ENCODE measurements at regions not wholly inside any gene's neighbourhood (a gene's known extent, or its start where the extent isn't known, plus 50 kb on each side); places are given as distances from the start of the nearest gene placed in this dataset.

DNA sequence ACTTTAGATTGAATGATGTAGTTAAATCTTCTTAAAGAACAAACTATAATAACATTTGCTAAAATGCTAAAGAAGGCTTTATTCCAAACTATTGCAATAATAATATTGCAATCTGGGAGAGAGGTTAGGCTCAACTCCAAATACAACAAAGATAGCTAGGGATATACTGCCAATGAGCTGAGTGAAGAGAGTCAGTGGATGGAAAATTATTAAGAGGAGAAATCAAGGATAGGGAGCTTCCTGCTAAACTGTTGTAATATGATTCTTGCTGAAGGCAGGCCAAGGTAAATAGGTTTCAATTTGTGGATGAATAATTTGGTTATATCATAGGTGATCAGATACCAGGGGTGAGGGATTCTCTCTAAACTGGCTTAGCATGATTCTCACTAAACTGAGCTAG is 1651.5 kb downstream of the EFNA5 start:
- Histone ChIP-seq H3K4ac (ENCODE audit: low read depth, low read length) (no peak overlapping the region), H3K79me1 (ENCODE audit: low read depth in 1 of 2, low read length in 2 of 2) (no peaks in the 10 kb centered on the region), H3K14ac (replicated peaks; ENCODE audit: low read depth, low read length) (no peak overlapping the region), H4K5ac (ENCODE audit: low read depth, low read length) (no peak overlapping the region), H3K9me3 (ENCODE audit: control insufficient read depth, insufficient read depth, low read length) (no peaks in the 10 kb centered on the region), H2AK5ac (ENCODE audit: low read depth, low read length) (no peak overlapping the region), H3K27me3 (ENCODE audit: control insufficient read depth, insufficient read depth, low read length) (no peaks in the 10 kb centered on the region), H3K4me1 (ENCODE audit: control insufficient read depth, insufficient read depth, low read length) (no peaks in the 10 kb centered on the region), H3K4me2 (ENCODE audit: low read depth, low read length) (no peak overlapping the region), H3K27ac (ENCODE audit: insufficient read depth, low read length) (no peak overlapping the region), H3K9ac (ENCODE audit: low read depth, low read length) (no peak overlapping the region), H4K91ac (ENCODE audit: insufficient read depth, low read depth, low read length) (no peak overlapping the region), H2BK15ac (ENCODE audit: low read depth, low read length) (no peak overlapping the region), H3K36me3 (ENCODE audit: control insufficient read depth, insufficient read depth, low read length) (no peaks in the 10 kb centered on the region), H3K4me3 (ENCODE audit: insufficient read depth, low read depth, low read length) (no peak overlapping the region), H2BK20ac (ENCODE audit: low read depth, low read length) (no peak overlapping the region), H2BK5ac (ENCODE audit: low read depth, low read length, poor library complexity, severe bottlenecking) (no peak overlapping the region), H3K9me1 (ENCODE audit: insufficient read depth, low read length) (no peaks in the 10 kb centered on the region), H2BK120ac (ENCODE audit: low read depth, low read length) (no peak overlapping the region), H2AK9ac (replicated peaks; ENCODE audit: low read depth, low read length, poor library complexity) (no peak overlapping the region), H2AFZ (replicated peaks; ENCODE audit: low read length, poor library complexity) (no peak overlapping the region), H4K20me1 (ENCODE audit: insufficient read depth, low read length) (no peaks in the 10 kb centered on the region), H3K18ac (ENCODE audit: low read depth, low read length) (no peak overlapping the region), H4K8ac (ENCODE audit: low read depth in 2 of 2, low read length in 2 of 2) (no peak overlapping the region), H3K23ac (ENCODE audit: low read depth, low read length) (no peak overlapping the region), H3K56ac (ENCODE audit: extremely low read depth, insufficient read depth, low read length) (no peak overlapping the region)
- in situ Hi-C loops (cut with MboI; ENCODE audit: low sequenced_read_pairs), result no loop called here
- no TSS peak for BruUV-seq (replicated peaks)
- POLR2A ChIA-PET (ENCODE audit: unreplicated experiment), result no interaction called here
- CTCF ChIA-PET, result no interaction called here
- peak; percentile 62 for DNase-seq
- TF ChIP-seq, protein P1, sequence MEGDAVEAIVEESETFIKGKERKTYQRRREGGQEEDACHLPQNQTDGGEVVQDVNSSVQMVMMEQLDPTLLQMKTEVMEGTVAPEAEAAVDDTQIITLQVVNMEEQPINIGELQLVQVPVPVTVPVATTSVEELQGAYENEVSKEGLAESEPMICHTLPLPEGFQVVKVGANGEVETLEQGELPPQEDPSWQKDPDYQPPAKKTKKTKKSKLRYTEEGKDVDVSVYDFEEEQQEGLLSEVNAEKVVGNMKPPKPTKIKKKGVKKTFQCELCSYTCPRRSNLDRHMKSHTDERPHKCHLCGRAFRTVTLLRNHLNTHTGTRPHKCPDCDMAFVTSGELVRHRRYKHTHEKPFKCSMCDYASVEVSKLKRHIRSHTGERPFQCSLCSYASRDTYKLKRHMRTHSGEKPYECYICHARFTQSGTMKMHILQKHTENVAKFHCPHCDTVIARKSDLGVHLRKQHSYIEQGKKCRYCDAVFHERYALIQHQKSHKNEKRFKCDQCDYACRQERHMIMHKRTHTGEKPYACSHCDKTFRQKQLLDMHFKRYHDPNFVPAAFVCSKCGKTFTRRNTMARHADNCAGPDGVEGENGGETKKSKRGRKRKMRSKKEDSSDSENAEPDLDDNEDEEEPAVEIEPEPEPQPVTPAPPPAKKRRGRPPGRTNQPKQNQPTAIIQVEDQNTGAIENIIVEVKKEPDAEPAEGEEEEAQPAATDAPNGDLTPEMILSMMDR (conservative IDR thresholded peaks at IDR 0.05; ENCODE audit: low read depth, low read length), result no peak
- TF ChIP-seq RFX5 (IDR thresholded peaks at IDR 0.05; ENCODE audit: low read depth, low read length) (no peak), CHD1 (IDR thresholded peaks at IDR 0.05; ENCODE audit: low read depth, low read length) (no peak), MAFK (IDR thresholded peaks at IDR 0.05; ENCODE audit: low read depth, low read length) (no peak), NFE2L2 (IDR thresholded peaks at IDR 0.05; ENCODE audit: low read depth, low read length) (no peak), MAZ (IDR thresholded peaks at IDR 0.05; ENCODE audit: borderline replicate concordance, low read depth, low read length) (no peak), BHLHE40 (IDR thresholded peaks at IDR 0.05; ENCODE audit: low read depth, low read length) (no peak), SMC3 (IDR thresholded peaks at IDR 0.05; ENCODE audit: low read depth, low read length) (no peak), CEBPB (IDR thresholded peaks at IDR 0.05; ENCODE audit: low read depth, low read length) (no peak), MXI1 (IDR thresholded peaks at IDR 0.05; ENCODE audit: borderline replicate concordance, low read depth, low read length) (no peak)
- TF ChIP-seq, protein P2, sequence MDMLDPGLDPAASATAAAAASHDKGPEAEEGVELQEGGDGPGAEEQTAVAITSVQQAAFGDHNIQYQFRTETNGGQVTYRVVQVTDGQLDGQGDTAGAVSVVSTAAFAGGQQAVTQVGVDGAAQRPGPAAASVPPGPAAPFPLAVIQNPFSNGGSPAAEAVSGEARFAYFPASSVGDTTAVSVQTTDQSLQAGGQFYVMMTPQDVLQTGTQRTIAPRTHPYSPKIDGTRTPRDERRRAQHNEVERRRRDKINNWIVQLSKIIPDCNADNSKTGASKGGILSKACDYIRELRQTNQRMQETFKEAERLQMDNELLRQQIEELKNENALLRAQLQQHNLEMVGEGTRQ (IDR thresholded peaks at IDR 0.05; ENCODE audit: low read depth, low read length), result no peak
- TF ChIP-seq, protein P3, sequence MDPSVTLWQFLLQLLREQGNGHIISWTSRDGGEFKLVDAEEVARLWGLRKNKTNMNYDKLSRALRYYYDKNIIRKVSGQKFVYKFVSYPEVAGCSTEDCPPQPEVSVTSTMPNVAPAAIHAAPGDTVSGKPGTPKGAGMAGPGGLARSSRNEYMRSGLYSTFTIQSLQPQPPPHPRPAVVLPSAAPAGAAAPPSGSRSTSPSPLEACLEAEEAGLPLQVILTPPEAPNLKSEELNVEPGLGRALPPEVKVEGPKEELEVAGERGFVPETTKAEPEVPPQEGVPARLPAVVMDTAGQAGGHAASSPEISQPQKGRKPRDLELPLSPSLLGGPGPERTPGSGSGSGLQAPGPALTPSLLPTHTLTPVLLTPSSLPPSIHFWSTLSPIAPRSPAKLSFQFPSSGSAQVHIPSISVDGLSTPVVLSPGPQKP (IDR thresholded peaks at IDR 0.05; ENCODE audit: borderline replicate concordance, low read depth, low read length), result no peak
- dilution Hi-C loops (cut with HindIII; ENCODE audit: low sequenced_read_pairs, unreplicated experiment), result no loop called here
- ATAC-seq (ENCODE audit: low read depth), result peak; percentile 54; the same call in 1 of the 2 replicates
- intact Hi-C loops (cut with micrococcal nuclease), result no loop called here

Data from IMR-90 (cell line).